SU-DHL-6 (cell line): ENCODE measurements at regions not wholly inside any gene's neighbourhood (a gene's known extent, or its start where the extent isn't known, plus 50 kb on each side); places are given as distances from the start of the nearest gene placed in this dataset.

Experiments
- CTCF ChIP-seq: fragments of 200-600 bp; sonication (generic); IDR thresholded peaks from one replicate; pipeline ENCODE4 v1.5.1; 2017; ENCODE audit warnings: antibody characterized with exemption, mild to moderate bottlenecking, low read length, moderate library complexity; ENCODE audit not compliant: insufficient read depth, poor library complexity, severe bottlenecking
- EZH2phosphoT487 ChIP-seq: fragments of 200-600 bp; sonication (generic), shearing (Covaris generic); conservative IDR thresholded peaks from 2 replicates; pipeline ENCODE4 v1.6.1; 2018; ENCODE audit warnings: mild to moderate bottlenecking, antibody characterized with exemption, low read length, moderate library complexity, mixed read lengths

GRCh38 chr21:15586752-15587427, 142.9 kb upstream of the USP25 start:
- TF ChIP-seq CTCF (no peak), EZH2phosphoT487 (no peak)
